Daoy (cell line): ENCODE measurements at regions not wholly inside any gene's neighbourhood (a gene's known extent, or its start where the extent isn't known, plus 50 kb on each side); places are given as distances from the start of the nearest gene placed in this dataset.
"Not testable (repeated sequence)": the region's sequence is repeated elsewhere in the genome, so short reads cannot be mapped to it uniquely, and the experiment has no call there.

ENCODE experiments used
- DNase-seq: peaks from one replicate; pipeline ENCODE4 v3.0.0-alpha.2; 2015; ENCODE audit warnings: low read depth

GRCh38 chrX:140342410-140342809 lies 162.5 kb downstream of the SOX3 start:
- no peak for DNase-seq

DNA sequence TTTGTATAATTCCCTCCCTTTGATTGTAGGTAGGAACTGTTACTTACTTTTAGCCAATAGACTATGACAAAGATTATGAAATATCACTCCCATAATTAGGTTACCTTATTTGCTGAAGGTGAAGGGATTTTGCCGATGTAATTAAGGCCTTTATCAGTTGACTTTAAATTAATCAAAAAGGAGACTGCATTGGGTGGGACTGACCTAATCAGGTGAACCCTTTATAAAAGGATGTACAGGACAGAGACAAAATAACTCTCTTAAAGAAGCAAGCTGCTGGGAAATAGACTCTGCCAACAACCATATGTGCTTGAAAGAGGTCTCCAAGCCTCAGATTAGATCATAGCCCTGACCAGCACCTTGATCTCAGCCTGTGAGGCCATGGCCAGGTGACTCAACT lies 167.6 kb downstream of the SOX3 start:
- DNase-seq = no peak

- peak; percentile 46 for DNase-seq
These were observed 186.6 kb downstream of the SOX3 start for GRCh38 chrX:140318296-140318695.

GRCh38 chrX:140317462-140317861 lies 187.4 kb downstream of the SOX3 start:
- DNase-seq = no peak

GRCh38 chrX:140298960-140299825 lies 205.7 kb downstream of the SOX3 start:
- DNase-seq = peak; percentile 19

GRCh38 chrX:140297273-140297672 lies 207.6 kb downstream of the SOX3 start:
- DNase-seq = no peak

- no peak for DNase-seq
These were observed 211.9 kb downstream of the SOX3 start for GRCh38 chrX:140292961-140293360.

DNA sequence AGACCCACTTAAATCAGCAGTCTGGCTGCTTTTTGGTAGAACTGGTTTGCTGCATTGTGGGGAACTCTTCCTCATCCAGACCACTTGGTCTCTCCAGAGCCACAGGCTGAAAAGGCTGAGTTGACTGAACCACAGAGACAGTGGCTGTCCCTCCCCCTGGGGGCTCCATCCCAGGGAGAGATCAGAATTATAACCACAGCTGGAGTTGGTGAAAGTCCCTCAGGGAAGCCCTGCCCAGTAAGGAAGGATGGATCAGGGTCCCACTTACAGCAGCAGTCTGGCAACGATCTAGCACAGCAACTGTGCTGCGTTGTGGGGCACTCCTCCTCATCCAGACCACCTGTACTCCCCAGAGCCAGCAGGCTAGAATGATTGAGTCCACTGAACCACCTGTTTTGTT lies 212.7 kb downstream of the SOX3 start:
- DNase-seq = no peak

GRCh38 chrX:140274811-140275525 lies 229.9 kb downstream of the SOX3 start:
- DNase-seq = peak; percentile 74

GRCh38 chrX:140273921-140274320 lies 230.9 kb downstream of the SOX3 start:
- no peak for DNase-seq

DNA sequence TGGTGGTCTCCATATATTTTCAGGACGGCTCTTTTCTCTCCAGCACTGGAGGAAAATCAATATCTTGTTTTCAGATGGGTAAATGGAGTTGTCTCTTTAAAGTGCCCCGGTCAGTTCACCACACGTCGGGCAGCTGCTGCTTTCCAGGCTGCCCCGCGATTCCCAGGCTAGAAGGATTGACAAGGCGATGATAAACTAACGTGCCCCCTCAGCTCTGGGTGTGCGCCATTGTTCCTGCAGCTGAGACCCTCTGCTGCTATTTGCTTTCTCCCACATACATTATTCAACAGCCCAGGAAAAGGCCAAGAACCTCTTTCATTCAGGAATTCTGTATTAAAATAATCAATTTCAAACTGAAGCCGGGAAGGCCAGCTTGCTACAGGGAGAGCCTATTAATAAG lies 254.5 kb downstream of the SOX3 start:
- DNase-seq = no peak

DNA sequence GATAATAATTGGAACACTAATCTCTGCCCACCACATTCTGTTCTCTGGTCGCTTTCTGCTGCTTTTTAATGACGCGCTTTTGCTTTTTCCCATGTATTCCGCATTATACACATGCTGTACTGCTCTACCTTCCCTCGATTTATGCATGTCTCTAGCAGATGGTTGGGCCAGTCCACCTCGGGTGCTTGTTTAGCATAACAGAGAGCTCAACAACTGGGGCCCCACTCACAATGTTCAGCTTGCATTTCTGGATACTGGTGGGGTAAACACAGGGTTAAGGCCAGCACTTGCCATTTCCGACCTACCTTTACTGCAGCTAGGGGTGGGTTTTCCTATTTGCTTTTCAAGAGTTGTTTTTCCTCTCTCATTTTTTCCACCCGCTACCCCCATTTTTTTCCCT lies 255.8 kb downstream of the SOX3 start:
- no peak for DNase-seq

DNA sequence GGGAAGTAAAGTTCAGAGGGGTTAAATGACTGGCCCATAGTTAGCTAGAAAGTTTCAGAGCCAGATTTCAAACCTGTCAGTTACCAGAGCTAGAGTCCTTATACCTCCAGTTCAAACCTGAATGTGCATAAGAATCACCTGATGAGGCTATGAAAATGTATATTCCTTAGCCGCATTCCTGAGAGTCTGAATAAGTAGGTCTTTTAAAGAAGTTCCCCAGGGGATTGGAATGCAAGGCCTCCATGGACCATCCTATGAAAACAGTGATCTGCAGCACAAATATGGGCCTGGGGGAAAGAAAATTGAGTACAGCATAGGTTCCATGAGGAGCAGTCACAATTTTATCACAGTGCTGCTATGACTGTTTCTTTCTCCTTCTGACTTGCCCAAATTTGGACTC lies 263.9 kb upstream of the CXorf66 start:
- DNase-seq = no peak

DNA sequence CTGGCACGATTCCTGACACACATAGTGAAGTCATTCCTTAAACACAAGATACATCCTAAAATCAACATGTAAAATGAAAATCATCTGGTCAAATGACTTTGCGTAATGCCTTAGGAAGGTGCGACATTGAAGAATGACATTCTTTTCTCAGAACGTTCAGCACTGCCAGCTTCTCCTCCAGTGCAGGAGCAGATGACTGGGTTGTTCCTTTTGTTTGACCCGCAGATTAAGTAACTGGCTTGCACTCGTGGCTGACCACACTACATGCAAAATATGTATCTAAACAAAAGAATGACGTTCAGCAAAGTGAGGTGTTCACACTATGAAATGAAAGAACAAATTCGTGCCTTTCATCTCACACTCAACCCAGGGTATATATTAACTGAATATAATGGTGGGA lies 260.7 kb upstream of the CXorf66 start:
- DNase-seq = peak; percentile 0

GRCh38 chrX:140215894-140216293 lies 250.6 kb upstream of the CXorf66 start:
- not testable (repeated sequence) for DNase-seq

- DNase-seq = not testable (repeated sequence)
These were observed 249.2 kb upstream of the CXorf66 start for GRCh38 chrX:140214518-140214917.

DNA sequence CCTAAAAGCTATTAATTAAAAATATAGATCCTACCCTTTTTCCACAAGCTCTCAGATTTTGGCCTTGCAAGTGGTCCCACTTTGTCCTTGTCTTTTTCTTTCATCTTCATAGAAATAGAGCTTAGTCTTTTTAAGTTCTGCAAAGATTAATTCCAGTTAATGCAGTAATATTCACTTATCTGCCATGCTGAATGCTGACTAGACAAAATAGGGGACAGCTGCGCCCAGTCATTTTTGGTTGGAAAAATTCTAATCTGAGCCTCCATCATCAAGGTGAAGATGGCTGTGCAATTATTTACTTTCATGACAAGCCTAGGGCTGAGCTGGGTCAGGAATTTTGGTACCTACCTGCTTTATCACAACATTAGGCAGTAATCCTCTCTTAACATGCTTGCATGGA lies 241.3 kb upstream of the CXorf66 start:
- no peak for DNase-seq

- peak; percentile 20 for DNase-seq
These were observed 225.3 kb upstream of the CXorf66 start for GRCh38 chrX:140190441-140191108.

GRCh38 chrX:140180585-140180984 lies 215.3 kb upstream of the CXorf66 start:
- DNase-seq = peak; percentile 72

GRCh38 chrX:140177821-140178220 lies 212.5 kb upstream of the CXorf66 start:
- no peak for DNase-seq

DNA sequence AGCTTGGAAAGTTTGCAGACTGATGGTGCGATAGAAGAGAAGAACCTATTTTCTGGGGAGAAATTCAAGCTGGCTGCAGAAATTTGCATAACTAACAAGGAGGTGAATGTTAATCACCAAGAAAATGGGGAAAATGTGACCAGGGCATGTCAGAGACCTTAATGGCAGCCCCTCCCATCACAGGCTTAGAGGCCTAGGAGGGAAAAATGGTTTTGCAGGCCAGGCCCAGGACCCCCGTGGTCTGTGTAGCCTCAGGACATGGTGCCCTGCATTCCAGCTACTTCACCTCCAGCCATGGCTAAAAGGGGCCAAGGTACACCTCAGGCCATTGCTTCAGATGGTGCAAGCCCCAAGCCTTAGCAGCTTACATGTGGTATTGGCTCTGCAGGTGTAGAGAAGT lies 207.1 kb upstream of the CXorf66 start:
- DNase-seq = no peak

- no peak for DNase-seq
These were observed 202.2 kb upstream of the CXorf66 start for GRCh38 chrX:140167551-140167950.

DNA sequence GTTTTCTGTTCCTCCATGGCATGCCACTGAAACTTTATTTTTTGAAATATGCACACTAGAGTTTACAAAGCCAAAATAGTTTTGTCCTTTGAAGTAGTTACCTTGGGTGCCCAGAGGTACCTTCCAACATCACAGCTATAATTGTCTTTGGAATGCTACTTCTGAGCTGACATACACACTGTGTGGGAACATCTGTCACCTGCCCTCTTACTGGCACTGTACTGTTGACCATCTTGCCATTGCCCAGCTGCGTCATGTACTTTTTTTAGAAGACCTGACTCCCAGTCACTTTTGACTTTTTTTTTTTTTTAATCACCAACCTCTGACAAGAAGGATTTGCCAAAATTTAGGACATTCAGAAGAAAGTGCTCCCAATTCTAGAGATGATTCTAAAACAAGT lies 200.5 kb upstream of the CXorf66 start:
- DNase-seq = no peak
